Putamen (tissue), 1 donor: ENCODE measurements at regions not wholly inside any gene's neighbourhood (a gene's known extent, or its start where the extent isn't known, plus 50 kb on each side); places are given as distances from the start of the nearest gene placed in this dataset.
A peak's percentile ranks its signal among the peaks of the same experiment; 100 is the strongest.
"Not testable (repeated sequence)": the region's sequence is repeated elsewhere in the genome, so short reads cannot be mapped to it uniquely, and the experiment has no call there.

ENCODE experiments used
- DNase-seq: peaks from one replicate; pipeline ENCODE4 v3.0.0-alpha.2; 2016; ENCODE audit warnings: low spot score

DNA sequence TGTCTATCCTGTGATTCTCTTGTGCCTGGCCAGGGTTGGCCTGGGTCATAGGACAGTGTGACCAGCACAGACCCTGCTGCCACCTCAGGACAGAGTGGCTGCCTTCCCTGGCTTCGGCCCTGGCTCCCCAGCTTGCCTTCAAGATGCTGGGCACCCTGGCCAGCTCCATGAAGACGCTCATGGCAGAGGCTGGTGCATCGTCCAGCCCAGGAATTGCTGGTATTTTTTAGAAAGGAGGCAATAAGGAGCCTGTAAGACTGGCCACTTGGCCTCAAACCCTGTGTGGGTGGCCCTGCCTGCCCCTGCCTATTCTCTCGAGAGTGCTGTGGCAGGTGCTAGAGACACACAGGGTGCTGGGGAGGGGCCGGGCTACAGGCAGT, 70.4 kb upstream of the ACTRT2 start:
- DNase-seq, result no peak

DNA sequence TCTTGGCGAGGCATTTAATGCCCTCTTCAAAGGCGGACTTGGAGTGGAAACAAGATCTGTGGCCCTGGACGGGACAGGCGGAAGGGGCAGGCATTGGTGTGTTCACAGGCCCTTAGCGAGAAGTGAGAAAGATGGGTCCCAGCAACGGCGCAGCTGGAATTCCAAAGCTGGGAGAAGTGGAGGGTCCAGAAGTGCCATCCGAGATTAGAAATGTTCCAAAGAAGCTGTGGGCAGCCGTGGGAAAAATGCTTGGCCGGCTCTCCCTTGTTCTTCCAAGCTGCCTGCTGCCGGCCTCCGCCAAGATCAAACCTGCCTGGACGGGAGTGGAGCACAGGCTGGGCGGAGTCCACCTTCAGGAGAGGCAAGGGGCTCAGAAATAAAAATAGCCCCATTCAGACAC, 69.4 kb upstream of the ACTRT2 start:
- DNase-seq, result no peak

DNA sequence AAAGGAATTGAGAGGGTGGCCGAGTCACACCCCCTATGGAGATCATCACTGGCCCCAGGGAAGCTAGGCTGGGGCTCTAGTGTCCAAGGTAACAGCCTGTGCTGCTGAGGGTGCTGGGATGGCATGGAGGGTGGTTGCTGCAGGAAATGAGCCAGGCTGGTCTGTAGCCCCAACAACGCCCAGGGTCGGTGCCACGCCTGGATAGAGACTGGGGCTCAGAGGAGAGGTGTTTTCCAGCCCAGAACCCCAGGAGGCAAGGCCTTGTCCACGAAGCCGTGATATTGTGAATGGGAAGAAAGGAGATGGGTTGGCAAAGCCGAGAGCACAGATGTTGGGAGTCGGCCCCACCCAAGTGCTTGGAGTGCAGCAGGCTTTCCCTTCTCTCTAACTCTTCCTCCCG, 68.9 kb upstream of the ACTRT2 start:
- no peak for DNase-seq

DNA sequence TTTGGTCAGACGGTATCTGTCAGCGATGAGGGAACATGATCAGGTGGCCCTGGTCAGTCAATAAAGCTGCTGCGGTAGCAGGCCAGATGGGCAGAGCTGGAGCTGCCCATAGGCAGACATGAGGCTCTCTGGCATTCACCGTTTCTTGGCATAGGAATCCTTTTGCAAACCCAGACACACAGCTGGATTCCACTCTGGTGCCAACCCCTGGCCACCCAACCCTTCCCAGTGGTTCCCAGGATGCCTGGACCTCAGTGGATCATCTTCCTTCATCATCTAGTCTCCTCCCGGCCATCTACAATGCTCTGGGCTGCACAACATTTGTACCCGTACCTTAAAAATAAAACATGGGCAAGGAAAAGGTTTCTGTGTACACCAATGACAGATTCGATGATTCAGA, 68.3 kb upstream of the ACTRT2 start:
- DNase-seq, result no peak

DNA sequence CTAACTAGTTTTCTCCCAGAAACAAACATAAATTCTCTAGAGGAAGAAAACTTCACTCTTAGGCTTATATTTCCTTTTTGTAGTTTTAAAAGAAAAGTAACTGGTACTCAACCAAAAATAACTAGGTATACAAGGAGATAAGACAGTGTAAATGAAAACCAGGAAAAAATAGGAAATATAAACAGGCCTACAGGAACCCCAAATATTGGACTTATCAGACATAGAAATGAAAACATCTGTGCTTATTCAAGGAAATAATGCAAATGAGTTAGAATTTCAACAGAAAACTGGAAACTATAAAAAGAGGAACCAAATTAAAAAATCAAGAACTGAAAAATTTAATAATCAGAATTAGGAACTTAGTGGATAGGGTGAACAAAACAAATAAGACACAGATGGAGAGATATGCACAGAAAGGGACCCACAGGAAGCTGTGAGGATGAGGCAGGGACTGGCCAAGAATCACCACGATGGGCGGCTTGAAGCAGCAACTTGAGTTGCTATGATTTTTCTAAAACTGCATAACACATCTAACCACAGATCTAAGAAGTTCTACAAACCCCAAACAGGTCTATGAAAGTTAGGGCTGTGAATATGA, 67.5 kb upstream of the ACTRT2 start:
- DNase-seq, result no peak

DNA sequence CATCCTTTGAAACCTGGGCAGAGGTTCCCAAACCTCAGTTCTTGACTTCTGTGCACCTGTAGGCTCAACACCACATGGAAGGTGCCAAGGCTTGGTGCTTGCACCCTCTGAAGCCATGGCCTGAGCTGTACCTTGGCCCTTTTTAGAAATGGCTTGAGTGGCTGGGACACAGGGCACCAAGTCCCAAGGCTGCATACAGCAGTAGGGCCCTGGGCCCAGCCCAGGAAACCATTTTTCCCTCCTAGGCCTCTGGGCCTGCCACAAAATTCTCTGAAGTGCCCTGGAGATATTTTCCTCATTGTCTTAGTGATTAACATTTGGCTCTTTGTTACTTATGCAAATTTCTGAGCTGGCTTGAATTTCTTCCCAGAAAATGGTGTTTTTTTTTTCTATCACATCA, 65.6 kb upstream of the ACTRT2 start:
- no peak for DNase-seq

DNA sequence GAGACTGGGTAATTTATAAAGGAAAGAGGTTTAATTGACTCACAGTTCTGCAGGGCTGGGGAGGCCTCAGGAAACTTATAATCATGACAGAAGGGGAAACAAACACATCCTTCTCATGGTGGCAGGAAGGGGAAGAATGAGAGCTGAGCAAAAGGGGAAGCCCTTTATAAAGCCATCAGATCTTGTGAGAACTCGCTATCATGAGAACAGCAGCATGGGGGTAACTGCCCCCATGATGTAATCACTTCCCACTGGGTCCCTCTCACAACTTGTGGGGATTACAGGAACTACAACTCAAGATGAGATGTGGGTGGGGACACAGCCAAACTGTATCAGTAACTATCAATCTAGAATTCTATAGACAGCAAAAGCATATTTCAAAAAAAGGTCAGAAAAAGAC, 64.7 kb upstream of the ACTRT2 start:
- DNase-seq, result no peak

DNA sequence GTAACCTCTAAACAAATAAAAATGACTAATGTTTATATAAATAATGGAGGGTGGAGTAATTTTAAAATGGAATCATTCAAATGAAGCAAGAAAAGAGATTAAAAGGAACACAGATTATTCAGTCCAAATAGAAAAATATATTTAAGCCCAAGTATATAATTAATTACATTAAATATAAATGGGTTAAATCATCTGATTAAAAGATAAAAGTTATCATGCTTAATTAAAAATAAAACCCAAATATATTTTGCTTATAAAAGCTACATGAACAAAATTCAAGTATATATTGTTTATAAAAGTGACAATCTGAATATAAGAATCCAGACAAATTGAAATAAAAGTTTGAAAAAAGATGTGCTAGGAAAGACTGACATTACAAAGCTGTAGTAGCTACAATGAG, 63.9 kb upstream of the ACTRT2 start:
- no peak for DNase-seq

DNA sequence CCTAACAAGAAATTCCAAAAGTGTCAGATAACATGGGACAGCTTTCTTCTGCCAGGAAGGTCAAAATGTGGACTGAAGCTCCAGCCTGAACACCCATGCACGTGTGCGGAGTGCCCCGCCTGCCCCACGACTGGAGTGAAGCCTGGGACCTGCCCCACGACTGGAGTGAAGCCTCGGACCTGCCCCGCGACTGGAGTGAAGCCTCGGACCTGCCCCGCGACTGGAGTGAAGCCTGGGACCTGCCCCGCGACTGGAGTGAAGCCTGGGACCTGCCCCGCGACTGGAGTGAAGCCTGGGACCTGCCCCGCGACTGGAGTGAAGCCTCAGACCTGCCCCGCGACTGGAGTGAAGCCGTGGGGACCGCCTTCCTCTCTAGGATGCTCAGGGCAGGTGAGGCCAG, 61.4 kb upstream of the ACTRT2 start:
- DNase-seq, result not testable (repeated sequence)

DNA sequence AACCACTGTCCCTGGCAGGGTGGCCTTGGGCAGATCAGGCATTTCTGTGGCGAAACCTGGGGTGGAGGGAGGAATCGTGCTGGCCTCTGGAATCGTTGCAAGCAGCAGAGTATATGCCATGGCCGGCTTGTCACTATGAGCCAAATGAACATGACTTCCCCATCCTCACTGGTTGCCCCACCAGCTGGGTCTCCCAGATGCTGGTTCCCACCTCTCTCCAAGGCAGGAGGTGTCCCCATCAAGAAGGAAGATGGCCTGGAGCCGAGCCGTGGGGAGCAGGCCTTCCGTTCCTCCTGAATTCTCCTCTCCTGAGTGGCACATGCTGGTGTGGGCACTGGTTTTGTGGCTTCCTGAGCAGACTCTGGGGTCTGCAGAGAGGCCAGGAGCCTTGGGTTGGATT, 60.2 kb upstream of the ACTRT2 start:
- no peak for DNase-seq

DNA sequence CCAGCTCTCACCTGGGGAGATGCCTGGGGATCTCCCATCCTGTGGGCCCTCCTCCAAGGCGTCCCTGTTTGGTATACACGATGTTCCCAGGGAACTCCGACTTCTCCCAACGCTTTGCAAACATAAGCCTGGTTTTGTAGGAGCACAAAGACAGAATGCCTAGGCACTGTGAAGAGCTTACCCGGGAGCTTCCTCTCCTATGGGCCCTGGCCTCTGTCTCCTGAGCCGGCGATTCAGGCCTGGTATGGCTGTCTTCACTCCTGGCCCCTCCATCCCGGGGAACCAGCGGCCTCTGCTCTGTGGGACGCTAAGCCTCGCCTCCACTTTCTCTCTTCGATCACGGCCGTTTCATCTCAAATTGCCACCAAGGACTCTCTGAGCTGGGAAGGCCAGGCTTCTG, 59.6 kb upstream of the ACTRT2 start:
- DNase-seq, result no peak

DNA sequence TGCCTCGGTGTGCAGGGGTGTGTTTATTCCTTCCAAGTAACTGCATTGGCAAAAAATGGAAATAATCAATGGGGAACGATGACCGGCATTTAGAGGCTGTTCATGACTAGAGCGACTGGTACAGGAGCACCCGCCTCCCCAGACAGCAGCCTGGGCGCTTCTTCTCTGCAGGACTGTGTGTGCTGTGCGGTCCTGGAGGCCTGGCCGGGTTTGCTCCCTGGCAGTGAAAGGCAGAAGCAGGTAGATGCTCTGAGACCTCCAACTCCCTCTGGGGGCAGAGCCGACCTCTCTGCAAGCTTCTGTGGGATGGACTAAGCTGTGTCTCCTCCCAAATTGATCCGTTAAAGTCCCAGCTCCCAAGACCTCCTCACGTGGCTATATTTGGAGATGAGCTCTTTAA, 59.2 kb upstream of the ACTRT2 start:
- no peak for DNase-seq

DNA sequence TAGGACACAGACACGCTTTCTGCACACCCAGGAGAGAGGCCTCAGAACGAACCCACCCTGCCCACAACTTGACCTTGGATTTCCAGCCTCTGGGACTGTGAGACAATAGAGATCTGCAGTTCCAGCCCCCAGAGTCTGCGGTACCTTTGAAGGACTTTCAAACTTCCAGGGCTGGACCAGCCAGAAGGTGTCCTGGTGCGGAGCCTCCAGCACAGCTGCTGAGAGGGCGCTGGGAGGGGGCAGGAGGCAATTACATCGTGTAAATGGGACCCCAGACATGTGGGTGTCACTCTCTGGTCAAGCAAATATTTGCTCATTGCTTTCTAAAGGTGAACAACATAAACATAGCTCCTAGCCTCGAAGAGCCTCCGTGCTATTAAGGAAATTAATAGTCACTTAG, 58.7 kb upstream of the ACTRT2 start:
- no peak for DNase-seq

DNA sequence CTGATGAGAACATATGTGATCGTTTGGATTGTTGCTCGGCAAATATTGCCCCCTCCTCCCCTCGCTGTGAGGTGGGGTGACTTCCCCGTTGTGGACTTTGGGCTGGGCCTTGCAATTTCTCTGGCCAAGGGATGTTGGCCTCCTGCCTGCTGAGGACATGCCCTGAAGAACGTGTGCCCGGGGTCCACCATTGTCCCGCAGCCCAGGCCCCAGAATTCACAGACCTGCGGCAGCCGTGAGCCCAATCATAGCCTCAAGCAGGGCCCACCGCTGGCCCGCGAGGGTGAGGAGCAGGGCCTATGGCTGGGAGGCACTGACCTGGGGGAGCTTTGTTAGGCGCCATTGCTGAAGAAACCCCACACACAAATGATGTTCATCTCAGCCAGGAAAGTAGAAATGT, 58.3 kb upstream of the ACTRT2 start:
- no peak for DNase-seq

DNA sequence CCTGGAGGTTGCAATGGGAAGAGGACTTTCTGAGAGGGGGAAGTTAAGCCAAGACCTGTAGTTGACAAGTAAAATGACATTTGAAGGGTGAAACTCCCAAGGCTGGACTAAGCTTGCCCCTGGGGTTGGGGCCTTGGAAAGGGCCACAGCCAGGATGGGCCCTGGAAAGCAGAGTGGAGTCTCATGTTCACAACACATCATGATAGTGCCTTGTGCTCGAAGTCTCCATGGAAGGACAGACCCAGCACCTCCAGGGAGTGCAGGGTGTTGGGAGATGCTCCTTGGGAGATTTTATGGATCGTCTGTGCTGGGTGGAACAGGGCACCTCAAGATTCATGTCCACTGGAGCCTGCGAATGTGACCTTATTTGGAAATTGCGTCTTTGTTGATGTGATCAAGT, 55.6 kb upstream of the ACTRT2 start:
- no peak for DNase-seq

DNA sequence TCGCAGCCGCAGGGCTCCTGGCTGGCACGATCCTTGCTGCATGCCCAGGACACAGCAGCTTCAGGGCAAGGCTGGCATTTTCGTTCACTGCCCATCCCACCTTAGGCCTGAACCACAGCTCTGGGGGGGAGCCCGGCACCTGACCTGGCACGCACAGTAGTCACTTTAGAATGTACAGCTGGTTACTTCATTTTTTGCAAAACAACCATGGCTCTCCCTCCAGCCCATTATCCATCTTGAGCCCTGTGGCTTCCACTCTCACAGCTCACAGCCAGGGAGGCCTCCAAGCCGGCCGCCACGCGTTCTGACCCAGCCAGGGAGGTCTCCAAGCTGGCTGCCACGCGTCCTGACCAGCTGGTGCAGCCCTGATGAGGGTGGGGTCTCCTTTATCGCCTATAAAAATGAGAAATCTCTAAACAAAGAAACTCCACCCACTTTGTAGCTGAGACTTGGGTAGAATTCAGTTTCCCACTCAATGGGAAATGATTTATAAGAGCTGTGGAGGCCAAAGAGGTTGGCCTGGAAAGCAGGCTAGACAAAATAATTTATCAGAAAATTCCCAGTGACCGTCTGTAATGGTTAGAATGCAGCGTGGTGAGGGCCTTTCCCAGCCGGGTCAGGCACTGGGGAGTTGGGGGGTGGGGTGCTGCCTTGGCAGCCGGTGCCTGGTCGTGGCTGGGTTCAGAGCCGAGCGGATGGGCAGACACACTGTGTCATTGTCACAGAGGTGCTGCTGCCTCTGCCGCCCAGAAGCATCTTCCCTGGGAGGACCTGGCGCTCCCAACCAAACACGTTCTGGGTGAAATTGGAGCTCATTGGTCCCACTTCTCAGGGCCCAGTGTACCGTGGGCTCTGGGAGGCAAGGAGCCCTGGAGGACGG, 54.6 kb upstream of the ACTRT2 start:
- DNase-seq, result peak; percentile 73

DNA sequence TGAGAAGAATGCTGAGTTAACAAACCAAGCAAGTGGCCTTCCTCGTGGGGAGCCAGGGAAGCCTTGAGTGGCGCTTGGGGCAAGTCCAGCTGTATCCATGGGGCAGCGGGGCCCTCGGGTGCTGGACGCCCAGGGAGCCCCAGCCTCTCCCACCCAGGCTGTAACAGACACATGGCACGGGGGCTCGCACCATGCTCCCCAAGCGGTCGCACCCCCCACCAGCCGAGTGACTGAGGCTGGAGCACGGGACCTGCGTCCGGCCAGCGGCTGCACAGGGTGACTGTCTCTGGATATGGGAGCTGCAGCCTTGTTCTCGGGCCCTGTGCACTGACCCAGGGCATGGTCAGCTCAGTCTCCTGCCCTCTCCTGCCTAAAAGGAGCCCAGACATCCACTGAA, 53.9 kb upstream of the ACTRT2 start:
- no peak for DNase-seq

DNA sequence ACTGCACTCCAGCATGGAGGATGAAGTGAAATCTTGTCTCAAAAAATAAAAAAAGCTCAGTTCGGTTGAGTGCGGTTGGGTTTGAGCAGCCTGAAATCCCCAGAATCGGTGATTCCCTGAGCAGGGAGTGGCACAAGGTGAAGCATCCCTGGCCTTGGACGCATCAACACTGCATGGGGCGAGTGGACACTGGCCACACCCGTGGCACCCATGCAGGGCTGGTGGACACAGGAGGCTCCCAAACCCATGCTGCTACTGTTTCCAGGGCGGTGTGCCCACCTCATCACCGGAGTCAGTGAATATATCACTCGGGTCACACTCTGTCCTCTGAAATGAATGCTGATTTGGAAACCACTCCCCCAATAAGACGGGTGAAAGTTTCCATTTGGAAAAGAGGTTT, 53.4 kb upstream of the ACTRT2 start:
- no peak for DNase-seq

DNA sequence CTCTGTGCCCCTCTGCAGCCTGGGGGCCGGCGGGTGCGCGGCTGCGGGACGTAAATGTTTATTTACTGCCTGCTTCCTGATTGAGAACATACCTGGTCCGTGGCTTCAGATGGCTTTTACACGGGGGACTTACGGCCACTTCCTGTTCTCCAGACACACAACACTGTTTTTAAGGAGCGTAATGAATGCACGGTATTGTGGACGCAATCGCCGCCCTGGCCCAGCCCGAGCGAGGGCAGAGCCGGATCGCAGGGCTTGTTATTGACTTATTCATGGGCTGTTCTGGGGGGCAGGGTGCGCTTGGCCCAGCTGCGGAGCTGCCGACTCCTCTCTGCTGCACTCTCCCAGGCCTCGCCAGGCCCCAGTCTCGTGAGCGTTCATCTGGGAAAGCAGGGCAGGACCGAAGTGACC, 52.8 kb upstream of the ACTRT2 start:
- DNase-seq, result peak; percentile 88

DNA sequence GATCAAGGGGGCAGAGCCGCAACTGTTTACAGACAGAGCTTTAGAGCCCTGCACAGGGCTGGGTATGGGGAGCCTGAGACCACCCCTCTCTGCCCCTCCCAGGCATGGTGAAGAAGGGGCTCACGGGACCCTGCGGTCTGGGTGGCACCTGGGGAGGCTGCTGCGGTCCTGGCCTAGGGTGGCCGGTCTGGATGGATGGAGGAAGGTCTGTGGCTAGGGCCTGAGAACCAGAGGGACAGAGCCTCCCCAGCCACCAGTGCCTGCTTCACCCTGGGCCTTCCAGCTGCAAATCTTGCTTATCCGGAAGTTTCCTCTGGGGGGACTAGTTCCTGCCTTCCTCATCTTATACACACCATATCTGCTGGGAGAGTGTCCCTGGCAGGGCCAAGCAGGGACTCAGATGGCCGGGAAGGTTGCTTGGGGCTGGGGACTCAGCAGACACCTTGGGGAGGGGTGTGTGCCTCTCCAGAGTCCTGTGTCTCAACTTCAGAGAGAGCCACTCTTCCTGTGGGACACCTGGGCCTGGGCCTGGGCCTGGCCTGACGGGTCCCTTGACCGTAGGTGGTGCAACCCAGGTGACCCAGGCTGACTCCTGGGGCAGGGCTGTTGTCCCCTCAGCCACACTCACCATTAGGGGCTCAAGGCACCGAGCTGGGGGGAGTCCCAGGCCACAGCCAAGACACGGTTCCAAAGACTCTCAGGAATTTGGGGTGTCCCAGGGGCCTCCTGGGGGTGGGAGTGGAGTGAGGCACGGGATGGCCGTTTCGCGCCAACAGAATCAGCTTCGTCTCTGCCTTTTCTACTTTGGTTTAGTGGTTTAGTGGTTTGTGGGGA, 52.0 kb upstream of the ACTRT2 start:
- no peak for DNase-seq

DNA sequence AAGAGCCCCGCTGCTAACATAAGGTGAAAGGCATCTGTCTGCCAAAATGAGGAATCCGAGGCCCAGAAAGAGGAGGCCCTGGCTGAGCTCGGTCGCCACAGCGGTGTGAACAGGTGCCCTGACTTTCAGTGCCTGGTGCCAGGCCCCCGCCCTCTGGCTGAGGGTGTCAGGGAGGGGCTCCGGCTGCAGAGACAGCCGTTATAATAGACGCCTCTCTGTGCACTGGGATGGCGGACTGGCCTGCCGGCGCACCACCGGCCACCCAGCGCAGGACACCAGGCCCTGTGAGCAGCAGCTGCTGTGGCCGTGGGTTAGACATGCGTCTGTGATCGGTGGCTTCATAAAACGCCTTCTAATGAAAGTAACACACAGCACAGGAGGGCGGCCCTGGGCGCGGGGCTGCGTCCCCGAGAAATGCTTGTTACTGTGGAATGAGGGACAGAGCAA, 51.4 kb upstream of the ACTRT2 start:
- DNase-seq, result no peak

DNA sequence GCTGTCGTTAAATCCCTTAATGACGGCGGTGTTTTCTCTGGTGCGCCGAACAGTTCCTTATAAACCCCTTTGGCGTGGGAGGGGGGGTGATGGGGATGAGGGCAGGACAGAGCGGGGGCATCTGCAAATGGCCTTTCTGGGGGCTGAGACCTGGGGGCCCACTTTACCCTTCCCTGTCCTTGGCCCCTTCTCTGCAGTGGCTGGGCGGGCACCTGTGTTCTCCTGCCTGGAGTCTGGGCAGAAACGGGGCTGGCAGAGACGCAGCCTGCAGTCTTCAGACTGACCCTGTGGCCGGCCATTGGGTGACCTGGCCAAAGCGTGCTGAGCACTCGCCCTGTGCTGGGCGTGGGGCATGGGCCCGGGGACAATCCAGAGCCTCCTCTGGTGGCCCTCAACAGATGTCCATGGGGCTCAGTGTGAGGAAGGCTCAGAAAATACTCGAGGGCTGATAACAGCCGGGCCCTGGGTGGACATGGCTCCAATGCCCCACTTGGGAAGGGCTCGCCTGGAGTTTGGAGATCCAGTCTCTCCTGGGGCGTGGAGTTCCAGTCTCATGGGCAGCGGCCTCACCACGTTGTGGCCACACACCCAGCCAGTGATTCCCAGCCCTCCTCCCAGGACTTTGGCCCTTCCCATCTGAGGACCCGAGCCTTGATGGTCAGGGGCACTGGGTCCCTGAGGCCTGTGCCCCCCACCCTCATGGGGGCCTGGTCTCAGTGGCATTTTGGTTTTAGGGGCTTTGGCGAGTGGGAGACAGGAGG, 50.8 kb upstream of the ACTRT2 start:
- DNase-seq, result no peak
